Sigmoid colon (tissue), 4 donors: ENCODE measurements at regions not wholly inside any gene's neighbourhood (a gene's known extent, or its start where the extent isn't known, plus 50 kb on each side); places are given as distances from the start of the nearest gene placed in this dataset.

Source experiments
- CTCF ChIP-seq, 4 experiments: fragments of 450-650 bp in 3 of 4; fragments of 200-600 bp in 1 of 4; IDR thresholded peaks; one replicate each; pipeline ENCODE4 v1.5.1; 2016 to 2019; ENCODE audit warnings: antibody characterized with exemption in 4 of 4, mild to moderate bottlenecking in 3 of 4, moderate library complexity in 2 of 4
- POLR2A ChIP-seq, 2 donors: fragments of 450-650 bp; IDR thresholded peaks; one replicate each; pipeline ENCODE4 v1.6.1; 2016; ENCODE audit warnings: antibody characterized with exemption in 2 of 2, mild to moderate bottlenecking in 2 of 2, moderate library complexity in 2 of 2
- POLR2AphosphoS5 ChIP-seq, 4 donors: sonication (generic); formaldehyde crosslinking; IDR thresholded peaks; one replicate each; pipeline ENCODE4 v1.6.1; 2017; ENCODE audit warnings: antibody characterized with exemption in 4 of 4

- TF ChIP-seq POLR2AphosphoS5 (IDR thresholded peaks at IDR 0.05) (no peak), POLR2A (IDR thresholded peaks at IDR 0.05) (no peak), CTCF (IDR thresholded peaks at IDR 0.05) (no peak)
Observed at GRCh38 chr5:4005335-4005734, 409.7 kb downstream of the IRX1 start.
